ENCODE measurements at regions not wholly inside any gene's neighbourhood (a gene's known extent, or its start where the extent isn't known, plus 50 kb on each side); places are given as distances from the start of the nearest gene placed in this dataset.

DNA sequence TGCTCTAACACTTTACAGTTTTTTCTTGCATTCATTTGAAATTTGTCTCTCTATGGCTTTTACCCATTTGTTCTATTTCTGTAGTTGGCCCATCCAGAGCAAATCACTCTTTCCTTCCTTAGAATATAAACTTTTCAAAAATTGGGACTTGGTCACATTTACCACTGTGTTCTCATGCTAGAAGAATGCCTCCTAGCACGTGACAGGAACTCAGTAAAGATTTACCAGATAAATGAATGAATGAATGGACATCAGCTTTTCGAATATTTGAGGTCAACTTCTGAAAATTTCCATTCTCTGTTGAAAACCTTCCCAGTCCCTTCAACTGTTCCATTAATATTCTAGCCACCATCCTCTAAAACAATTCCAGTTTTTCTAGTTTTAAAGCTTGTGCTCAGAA, 294.5 kb downstream of the CD83 start:
- no peak for ATAC-seq
- TF ChIP-seq GLIS3 (CRISPR knock-in tag; IDR thresholded peaks at IDR 0.05) (no peak), ISL1 (CRISPR knock-in tag; IDR thresholded peaks at IDR 0.05) (no peak), OSR1 (CRISPR knock-in tag; IDR thresholded peaks at IDR 0.05) (no peak), ZC3H10 (CRISPR knock-in tag; IDR thresholded peaks at IDR 0.05) (no peak), TCF4 (CRISPR knock-in tag; IDR thresholded peaks at IDR 0.05; ENCODE audit: borderline replicate concordance) (no peak), ZFP3 (CRISPR knock-in tag; IDR thresholded peaks at IDR 0.05) (no peak), ZNF70 (CRISPR knock-in tag; IDR thresholded peaks at IDR 0.05) (no peak), BACH2 (CRISPR knock-in tag; IDR thresholded peaks at IDR 0.05; ENCODE audit: borderline replicate concordance) (no peak), CSDC2 (CRISPR knock-in tag; IDR thresholded peaks at IDR 0.05) (no peak), SNAI2 (CRISPR knock-in tag; IDR thresholded peaks at IDR 0.05) (no peak), ARNTL (CRISPR knock-in tag; IDR thresholded peaks at IDR 0.05; ENCODE audit: borderline replicate concordance, low read depth) (no peak)
- TF ChIP-seq, protein P1, sequence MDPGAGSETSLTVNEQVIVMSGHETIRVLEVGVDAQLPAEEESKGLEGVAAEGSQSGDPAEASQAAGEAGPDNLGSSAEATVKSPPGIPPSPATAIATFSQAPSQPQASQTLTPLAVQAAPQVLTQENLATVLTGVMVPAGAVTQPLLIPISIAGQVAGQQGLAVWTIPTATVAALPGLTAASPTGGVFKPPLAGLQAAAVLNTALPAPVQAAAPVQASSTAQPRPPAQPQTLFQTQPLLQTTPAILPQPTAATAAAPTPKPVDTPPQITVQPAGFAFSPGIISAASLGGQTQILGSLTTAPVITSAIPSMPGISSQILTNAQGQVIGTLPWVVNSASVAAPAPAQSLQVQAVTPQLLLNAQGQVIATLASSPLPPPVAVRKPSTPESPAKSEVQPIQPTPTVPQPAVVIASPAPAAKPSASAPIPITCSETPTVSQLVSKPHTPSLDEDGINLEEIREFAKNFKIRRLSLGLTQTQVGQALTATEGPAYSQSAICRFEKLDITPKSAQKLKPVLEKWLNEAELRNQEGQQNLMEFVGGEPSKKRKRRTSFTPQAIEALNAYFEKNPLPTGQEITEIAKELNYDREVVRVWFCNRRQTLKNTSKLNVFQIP (CRISPR knock-in tag; IDR thresholded peaks at IDR 0.05; ENCODE audit: borderline replicate concordance, low read depth) = no peak
- TF ChIP-seq, protein P2, sequence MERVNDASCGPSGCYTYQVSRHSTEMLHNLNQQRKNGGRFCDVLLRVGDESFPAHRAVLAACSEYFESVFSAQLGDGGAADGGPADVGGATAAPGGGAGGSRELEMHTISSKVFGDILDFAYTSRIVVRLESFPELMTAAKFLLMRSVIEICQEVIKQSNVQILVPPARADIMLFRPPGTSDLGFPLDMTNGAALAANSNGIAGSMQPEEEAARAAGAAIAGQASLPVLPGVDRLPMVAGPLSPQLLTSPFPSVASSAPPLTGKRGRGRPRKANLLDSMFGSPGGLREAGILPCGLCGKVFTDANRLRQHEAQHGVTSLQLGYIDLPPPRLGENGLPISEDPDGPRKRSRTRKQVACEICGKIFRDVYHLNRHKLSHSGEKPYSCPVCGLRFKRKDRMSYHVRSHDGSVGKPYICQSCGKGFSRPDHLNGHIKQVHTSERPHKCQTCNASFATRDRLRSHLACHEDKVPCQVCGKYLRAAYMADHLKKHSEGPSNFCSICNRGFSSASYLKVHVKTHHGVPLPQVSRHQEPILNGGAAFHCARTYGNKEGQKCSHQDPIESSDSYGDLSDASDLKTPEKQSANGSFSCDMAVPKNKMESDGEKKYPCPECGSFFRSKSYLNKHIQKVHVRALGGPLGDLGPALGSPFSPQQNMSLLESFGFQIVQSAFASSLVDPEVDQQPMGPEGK (CRISPR knock-in tag; IDR thresholded peaks at IDR 0.05; ENCODE audit: borderline replicate concordance) = no peak
- TF ChIP-seq, protein P3, sequence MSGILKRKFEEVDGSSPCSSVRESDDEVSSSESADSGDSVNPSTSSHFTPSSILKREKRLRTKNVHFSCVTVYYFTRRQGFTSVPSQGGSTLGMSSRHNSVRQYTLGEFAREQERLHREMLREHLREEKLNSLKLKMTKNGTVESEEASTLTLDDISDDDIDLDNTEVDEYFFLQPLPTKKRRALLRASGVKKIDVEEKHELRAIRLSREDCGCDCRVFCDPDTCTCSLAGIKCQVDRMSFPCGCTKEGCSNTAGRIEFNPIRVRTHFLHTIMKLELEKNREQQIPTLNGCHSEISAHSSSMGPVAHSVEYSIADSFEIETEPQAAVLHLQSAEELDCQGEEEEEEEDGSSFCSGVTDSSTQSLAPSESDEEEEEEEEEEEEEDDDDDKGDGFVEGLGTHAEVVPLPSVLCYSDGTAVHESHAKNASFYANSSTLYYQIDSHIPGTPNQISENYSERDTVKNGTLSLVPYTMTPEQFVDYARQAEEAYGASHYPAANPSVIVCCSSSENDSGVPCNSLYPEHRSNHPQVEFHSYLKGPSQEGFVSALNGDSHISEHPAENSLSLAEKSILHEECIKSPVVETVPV (CRISPR knock-in tag; IDR thresholded peaks at IDR 0.05) = no peak

DNA sequence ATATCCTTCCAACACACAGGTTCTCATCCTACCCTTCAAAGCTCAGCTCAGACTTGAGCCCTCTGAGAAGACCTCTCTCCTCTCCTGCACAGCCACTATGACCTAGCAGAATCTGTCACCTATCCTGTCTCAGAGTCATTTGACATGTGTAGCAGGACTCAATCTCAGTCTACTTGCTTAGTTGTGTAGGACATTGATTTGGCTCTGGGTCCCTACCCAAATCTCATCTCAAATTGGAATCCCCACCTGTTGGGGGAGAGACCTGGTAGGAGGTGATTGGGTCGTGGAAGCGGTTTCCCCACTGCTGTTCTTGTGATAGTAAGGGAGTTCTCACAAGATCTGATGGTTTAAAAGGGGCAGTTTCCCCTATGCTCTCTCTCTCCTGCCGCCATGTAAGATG, 297.9 kb downstream of the CD83 start:
- ATAC-seq = no peak
- TF ChIP-seq SNAI2 (CRISPR knock-in tag; IDR thresholded peaks at IDR 0.05) = no peak
- TF ChIP-seq TOX (CRISPR knock-in tag; IDR thresholded peaks at IDR 0.05; ENCODE audit: borderline replicate concordance) = no peak
- TF ChIP-seq, protein P4, sequence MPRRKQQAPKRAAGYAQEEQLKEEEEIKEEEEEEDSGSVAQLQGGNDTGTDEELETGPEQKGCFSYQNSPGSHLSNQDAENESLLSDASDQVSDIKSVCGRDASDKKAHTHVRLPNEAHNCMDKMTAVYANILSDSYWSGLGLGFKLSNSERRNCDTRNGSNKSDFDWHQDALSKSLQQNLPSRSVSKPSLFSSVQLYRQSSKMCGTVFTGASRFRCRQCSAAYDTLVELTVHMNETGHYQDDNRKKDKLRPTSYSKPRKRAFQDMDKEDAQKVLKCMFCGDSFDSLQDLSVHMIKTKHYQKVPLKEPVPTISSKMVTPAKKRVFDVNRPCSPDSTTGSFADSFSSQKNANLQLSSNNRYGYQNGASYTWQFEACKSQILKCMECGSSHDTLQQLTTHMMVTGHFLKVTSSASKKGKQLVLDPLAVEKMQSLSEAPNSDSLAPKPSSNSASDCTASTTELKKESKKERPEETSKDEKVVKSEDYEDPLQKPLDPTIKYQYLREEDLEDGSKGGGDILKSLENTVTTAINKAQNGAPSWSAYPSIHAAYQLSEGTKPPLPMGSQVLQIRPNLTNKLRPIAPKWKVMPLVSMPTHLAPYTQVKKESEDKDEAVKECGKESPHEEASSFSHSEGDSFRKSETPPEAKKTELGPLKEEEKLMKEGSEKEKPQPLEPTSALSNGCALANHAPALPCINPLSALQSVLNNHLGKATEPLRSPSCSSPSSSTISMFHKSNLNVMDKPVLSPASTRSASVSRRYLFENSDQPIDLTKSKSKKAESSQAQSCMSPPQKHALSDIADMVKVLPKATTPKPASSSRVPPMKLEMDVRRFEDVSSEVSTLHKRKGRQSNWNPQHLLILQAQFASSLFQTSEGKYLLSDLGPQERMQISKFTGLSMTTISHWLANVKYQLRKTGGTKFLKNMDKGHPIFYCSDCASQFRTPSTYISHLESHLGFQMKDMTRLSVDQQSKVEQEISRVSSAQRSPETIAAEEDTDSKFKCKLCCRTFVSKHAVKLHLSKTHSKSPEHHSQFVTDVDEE (CRISPR knock-in tag; IDR thresholded peaks at IDR 0.05) = no peak
- TF ChIP-seq ZNF70 (CRISPR knock-in tag; IDR thresholded peaks at IDR 0.05) = no peak
- TF ChIP-seq, protein P3 (CRISPR knock-in tag; IDR thresholded peaks at IDR 0.05) = no peak
- TF ChIP-seq CSDC2 (CRISPR knock-in tag; IDR thresholded peaks at IDR 0.05) = no peak
- TF ChIP-seq ZC3H10 (CRISPR knock-in tag; IDR thresholded peaks at IDR 0.05) = no peak
- TF ChIP-seq PPARA (CRISPR knock-in tag; IDR thresholded peaks at IDR 0.05; ENCODE audit: borderline replicate concordance) = no peak
- TF ChIP-seq, protein P2 (CRISPR knock-in tag; IDR thresholded peaks at IDR 0.05; ENCODE audit: borderline replicate concordance) = no peak
- no peak for TF ChIP-seq ZNF565 (CRISPR knock-in tag; conservative IDR thresholded peaks at IDR 0.05; ENCODE audit: low read depth)
- no peak for TF ChIP-seq ARNTL (CRISPR knock-in tag; IDR thresholded peaks at IDR 0.05; ENCODE audit: borderline replicate concordance, low read depth)
- TF ChIP-seq ESRRG (CRISPR knock-in tag; IDR thresholded peaks at IDR 0.05) = no peak
- no peak for TF ChIP-seq ISL1 (CRISPR knock-in tag; IDR thresholded peaks at IDR 0.05)
- no peak for TF ChIP-seq RARB (CRISPR knock-in tag; IDR thresholded peaks at IDR 0.05)
- TF ChIP-seq, protein P1 (CRISPR knock-in tag; IDR thresholded peaks at IDR 0.05; ENCODE audit: borderline replicate concordance, low read depth) = no peak
- TF ChIP-seq BACH2 (CRISPR knock-in tag; IDR thresholded peaks at IDR 0.05; ENCODE audit: borderline replicate concordance) = no peak
- TF ChIP-seq OSR1 (CRISPR knock-in tag; IDR thresholded peaks at IDR 0.05) = no peak
